ENCODE measurements at regions not wholly inside any gene's neighbourhood (a gene's known extent, or its start where the extent isn't known, plus 50 kb on each side); places are given as distances from the start of the nearest gene placed in this dataset.

GRCh38 chr5:129400395-129400983 lies 59.6 kb upstream of the ADAMTS19 start:
- H3K9me3 ChIP-seq (ENCODE audit: control insufficient read depth, low read length) = no peaks in the 10 kb centered on the region
- peak overlapping the region; percentile 64 for H3K4me3 ChIP-seq (ENCODE audit: low read length)
- H3K36me3 ChIP-seq (ENCODE audit: control insufficient read depth, insufficient read depth, low read length, severe bottlenecking) = no peaks in the 10 kb centered on the region
- H3K27me3 ChIP-seq (replicated peaks; ENCODE audit: control insufficient read depth, insufficient read depth, low read length) = no peaks in the 10 kb centered on the region
- peak overlapping the region; percentile 70 for H3K9ac ChIP-seq (ENCODE audit: low read length)
- peaks cover 5% of the 10 kb centered on the region for H3K4me1 ChIP-seq (ENCODE audit: control insufficient read depth, insufficient read depth, low read length)
- peak; percentile 57 for DNase-seq (ENCODE audit: low read depth)

GRCh38 chr5:129405222-129405621 lies 54.9 kb upstream of the ADAMTS19 start:
- H3K9ac ChIP-seq (ENCODE audit: low read length) = no peak overlapping the region
- H3K36me3 ChIP-seq (ENCODE audit: control insufficient read depth, insufficient read depth, low read length, severe bottlenecking) = no peaks in the 10 kb centered on the region
- no peak overlapping the region for H3K4me3 ChIP-seq (ENCODE audit: low read length)
- H3K9me3 ChIP-seq (ENCODE audit: control insufficient read depth, low read length) = no peaks in the 10 kb centered on the region
- DNase-seq (ENCODE audit: low read depth) = no peak
- H3K27me3 ChIP-seq (replicated peaks; ENCODE audit: control insufficient read depth, insufficient read depth, low read length) = no peaks in the 10 kb centered on the region
- peaks cover 5% of the 10 kb centered on the region for H3K4me1 ChIP-seq (ENCODE audit: control insufficient read depth, insufficient read depth, low read length)

GRCh38 chr5:129406440-129406839 lies 53.7 kb upstream of the ADAMTS19 start:
- H3K36me3 ChIP-seq (ENCODE audit: control insufficient read depth, insufficient read depth, low read length, severe bottlenecking) = no peaks in the 10 kb centered on the region
- H3K4me3 ChIP-seq (ENCODE audit: low read length) = no peak overlapping the region
- H3K9me3 ChIP-seq (ENCODE audit: control insufficient read depth, low read length) = no peaks in the 10 kb centered on the region
- DNase-seq (ENCODE audit: low read depth) = peak; percentile 43
- peaks cover 5% of the 10 kb centered on the region for H3K4me1 ChIP-seq (ENCODE audit: control insufficient read depth, insufficient read depth, low read length)
- H3K27me3 ChIP-seq (replicated peaks; ENCODE audit: control insufficient read depth, insufficient read depth, low read length) = no peaks in the 10 kb centered on the region
- H3K9ac ChIP-seq (ENCODE audit: low read length) = no peak overlapping the region
